ENCODE measurements at regions not wholly inside any gene's neighbourhood (a gene's known extent, or its start where the extent isn't known, plus 50 kb on each side); places are given as distances from the start of the nearest gene placed in this dataset.

DNA sequence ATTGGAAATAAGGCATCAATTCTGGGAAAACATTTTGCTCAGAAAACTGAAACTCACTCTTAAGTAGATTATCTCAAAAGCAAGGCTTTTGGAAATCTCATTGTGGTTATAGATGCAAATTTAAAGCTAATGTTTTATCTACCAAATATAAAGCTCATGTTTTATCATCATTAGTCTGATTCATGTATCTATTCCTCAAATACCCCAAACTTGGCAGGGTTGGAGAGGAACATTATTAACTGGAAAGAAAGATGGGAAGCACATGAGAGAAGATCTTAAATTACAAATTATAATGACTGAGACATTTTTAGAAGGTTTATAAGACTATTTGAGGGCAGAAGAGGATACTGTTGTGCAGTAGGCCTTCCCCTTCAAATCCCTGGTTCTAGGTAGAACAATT, 137.3 kb upstream of the TGFBR2 start:
- TF ChIP-seq POLR2A (IDR thresholded peaks at IDR 0.05), result no peak
- TF ChIP-seq, protein P1, sequence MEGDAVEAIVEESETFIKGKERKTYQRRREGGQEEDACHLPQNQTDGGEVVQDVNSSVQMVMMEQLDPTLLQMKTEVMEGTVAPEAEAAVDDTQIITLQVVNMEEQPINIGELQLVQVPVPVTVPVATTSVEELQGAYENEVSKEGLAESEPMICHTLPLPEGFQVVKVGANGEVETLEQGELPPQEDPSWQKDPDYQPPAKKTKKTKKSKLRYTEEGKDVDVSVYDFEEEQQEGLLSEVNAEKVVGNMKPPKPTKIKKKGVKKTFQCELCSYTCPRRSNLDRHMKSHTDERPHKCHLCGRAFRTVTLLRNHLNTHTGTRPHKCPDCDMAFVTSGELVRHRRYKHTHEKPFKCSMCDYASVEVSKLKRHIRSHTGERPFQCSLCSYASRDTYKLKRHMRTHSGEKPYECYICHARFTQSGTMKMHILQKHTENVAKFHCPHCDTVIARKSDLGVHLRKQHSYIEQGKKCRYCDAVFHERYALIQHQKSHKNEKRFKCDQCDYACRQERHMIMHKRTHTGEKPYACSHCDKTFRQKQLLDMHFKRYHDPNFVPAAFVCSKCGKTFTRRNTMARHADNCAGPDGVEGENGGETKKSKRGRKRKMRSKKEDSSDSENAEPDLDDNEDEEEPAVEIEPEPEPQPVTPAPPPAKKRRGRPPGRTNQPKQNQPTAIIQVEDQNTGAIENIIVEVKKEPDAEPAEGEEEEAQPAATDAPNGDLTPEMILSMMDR (IDR thresholded peaks at IDR 0.05), result no peak
- TF ChIP-seq POLR2AphosphoS5 (IDR thresholded peaks at IDR 0.05), result no peak
